ENCODE measurements at regions not wholly inside any gene's neighbourhood (a gene's known extent, or its start where the extent isn't known, plus 50 kb on each side); places are given as distances from the start of the nearest gene placed in this dataset.
"Not testable (repeated sequence)": the region's sequence is repeated elsewhere in the genome, so short reads cannot be mapped to it uniquely, and the experiment has no call there.

DNA sequence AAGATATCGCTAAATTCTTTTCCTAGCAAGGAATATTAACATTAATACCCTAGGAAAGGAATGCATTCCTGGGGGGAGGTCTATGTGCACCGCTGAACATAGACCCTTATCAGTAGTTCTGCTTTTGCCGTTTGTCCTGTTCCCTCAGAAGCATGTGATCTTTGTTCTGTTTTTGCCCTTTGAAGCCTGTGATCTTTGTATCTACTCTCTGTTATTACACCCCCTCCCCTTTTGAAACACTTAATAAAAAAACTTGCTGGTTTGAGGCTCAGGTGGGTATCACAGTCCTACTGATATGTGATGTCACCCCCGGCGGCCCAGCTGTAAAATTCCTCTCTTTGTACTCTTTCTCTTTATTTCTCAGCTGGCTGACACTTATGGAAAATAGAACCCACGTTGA, 172.5 kb downstream of the LIG4 start:
- H3K4me1 ChIP-seq (ENCODE audit: control insufficient read depth, insufficient read depth, low read length, poor library complexity, severe bottlenecking); H3K4me3 ChIP-seq (ENCODE audit: extremely low read depth, insufficient read depth, low read length, poor library complexity, severe bottlenecking); H3K36me3 ChIP-seq (ENCODE audit: control insufficient read depth, insufficient read depth, low read length); H3K27ac ChIP-seq (ENCODE audit: low read depth, low read length, severe bottlenecking); H3K9me3 ChIP-seq (ENCODE audit: control insufficient read depth, low read length): not testable (repeated sequence)
- 85 to 100% methylated on average over 2 of the region's 6 CpGs for WGBS, 2 experiments (ENCODE audit: insufficient coverage in 2 of 2)

- Histone ChIP-seq H3K36me3 (ENCODE audit: control insufficient read depth, insufficient read depth, low read length) (no peaks in the 10 kb centered on the region), H3K4me3 (ENCODE audit: extremely low read depth, insufficient read depth, low read length, poor library complexity, severe bottlenecking) (no peak overlapping the region), H3K27ac (ENCODE audit: low read depth, low read length, severe bottlenecking) (no peak overlapping the region), H3K4me1 (ENCODE audit: control insufficient read depth, insufficient read depth, low read length, poor library complexity, severe bottlenecking) (no peaks in the 10 kb centered on the region), H3K9me3 (ENCODE audit: control insufficient read depth, low read length) (no peaks in the 10 kb centered on the region)
- WGBS, 2 experiments (ENCODE audit: insufficient coverage in 2 of 2), result 67% methylated on average over 1 of the region's 1 CpG; no CpG with 5 or more reads in 1 of the 2 experiments
These were observed 178.0 kb downstream of the LIG4 start for GRCh38 chr13:108037348-108037747.

DNA sequence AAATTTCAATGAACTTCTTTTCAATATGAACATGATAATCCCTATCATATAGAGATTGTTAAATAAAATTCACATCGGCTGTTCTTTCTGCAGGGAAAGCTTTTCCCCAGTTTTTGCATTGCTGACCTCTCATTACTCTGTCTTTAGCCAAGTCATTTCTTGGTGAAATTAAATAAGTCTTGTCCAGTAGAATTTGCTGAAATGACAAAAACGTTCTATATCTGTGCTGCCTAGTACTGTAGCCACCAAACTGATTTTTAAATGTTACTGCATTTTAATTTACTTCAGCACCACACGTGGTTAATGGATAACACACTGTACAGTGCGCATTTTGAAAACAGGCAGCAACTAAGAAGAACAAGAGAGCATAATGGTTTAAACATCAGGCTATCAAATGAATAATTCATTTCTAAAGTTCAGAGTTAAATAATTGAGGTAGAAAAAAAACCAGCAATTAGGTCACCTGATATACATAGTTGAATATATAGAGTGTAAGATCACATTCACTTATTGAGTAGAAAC, 178.9 kb downstream of the LIG4 start:
- H3K36me3 ChIP-seq (ENCODE audit: control insufficient read depth, insufficient read depth, low read length), result no peaks in the 10 kb centered on the region
- no peaks in the 10 kb centered on the region for H3K4me1 ChIP-seq (ENCODE audit: control insufficient read depth, insufficient read depth, low read length, poor library complexity, severe bottlenecking)
- H3K27ac ChIP-seq (ENCODE audit: low read depth, low read length, severe bottlenecking), result no peak overlapping the region
- no peak overlapping the region for H3K4me3 ChIP-seq (ENCODE audit: extremely low read depth, insufficient read depth, low read length, poor library complexity, severe bottlenecking)
- 50 to 60% methylated on average over 1 of the region's 4 CpGs for WGBS, 2 experiments (ENCODE audit: insufficient coverage in 2 of 2)
- no peaks in the 10 kb centered on the region for H3K9me3 ChIP-seq (ENCODE audit: control insufficient read depth, low read length)

DNA sequence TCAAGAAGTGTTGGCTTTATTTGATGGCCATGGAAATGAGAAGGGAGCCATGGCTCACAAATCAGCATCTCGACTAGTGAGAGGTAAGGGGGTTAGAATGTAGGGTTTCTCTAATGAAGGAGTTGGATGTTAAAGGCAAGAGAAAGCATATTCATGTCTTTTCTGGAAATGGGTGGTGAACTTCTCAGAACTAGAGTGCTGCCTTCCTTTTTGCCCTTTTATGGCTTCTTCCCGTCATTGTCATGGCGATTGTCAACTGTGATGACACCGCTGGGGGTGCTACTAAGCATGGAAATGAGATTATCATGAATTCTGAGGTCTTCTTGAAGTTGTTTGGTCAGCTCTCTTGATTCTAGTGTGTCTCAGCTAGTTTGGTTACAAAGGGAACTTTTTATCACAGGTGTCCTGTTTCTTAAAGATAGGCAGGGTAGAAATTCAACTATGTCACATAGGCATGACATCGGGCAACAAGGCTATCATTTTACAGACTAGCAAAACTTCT, 180.4 kb downstream of the LIG4 start:
- Histone ChIP-seq H3K9me3 (ENCODE audit: control insufficient read depth, low read length) (no peaks in the 10 kb centered on the region), H3K27ac (ENCODE audit: low read depth, low read length, severe bottlenecking) (no peak overlapping the region), H3K36me3 (ENCODE audit: control insufficient read depth, insufficient read depth, low read length) (no peaks in the 10 kb centered on the region), H3K4me3 (ENCODE audit: extremely low read depth, insufficient read depth, low read length, poor library complexity, severe bottlenecking) (no peak overlapping the region), H3K4me1 (ENCODE audit: control insufficient read depth, insufficient read depth, low read length, poor library complexity, severe bottlenecking) (no peaks in the 10 kb centered on the region)
- WGBS, 2 experiments (ENCODE audit: insufficient coverage in 2 of 2), result 90 to 95% methylated on average over 4 to 5 of the region's 5 CpGs

GRCh38 chr13:108033800-108034707, 181.3 kb downstream of the LIG4 start:
- H3K9me3 ChIP-seq (ENCODE audit: control insufficient read depth, low read length), result no peaks in the 10 kb centered on the region
- 75 to 83% methylated on average over 1 to 2 of the region's 3 CpGs for WGBS, 2 experiments (ENCODE audit: insufficient coverage in 2 of 2)
- H3K36me3 ChIP-seq (ENCODE audit: control insufficient read depth, insufficient read depth, low read length), result no peaks in the 10 kb centered on the region
- no peak overlapping the region for H3K27ac ChIP-seq (ENCODE audit: low read depth, low read length, severe bottlenecking)
- no peaks in the 10 kb centered on the region for H3K4me1 ChIP-seq (ENCODE audit: control insufficient read depth, insufficient read depth, low read length, poor library complexity, severe bottlenecking)
- H3K4me3 ChIP-seq (ENCODE audit: extremely low read depth, insufficient read depth, low read length, poor library complexity, severe bottlenecking), result no peak overlapping the region

DNA sequence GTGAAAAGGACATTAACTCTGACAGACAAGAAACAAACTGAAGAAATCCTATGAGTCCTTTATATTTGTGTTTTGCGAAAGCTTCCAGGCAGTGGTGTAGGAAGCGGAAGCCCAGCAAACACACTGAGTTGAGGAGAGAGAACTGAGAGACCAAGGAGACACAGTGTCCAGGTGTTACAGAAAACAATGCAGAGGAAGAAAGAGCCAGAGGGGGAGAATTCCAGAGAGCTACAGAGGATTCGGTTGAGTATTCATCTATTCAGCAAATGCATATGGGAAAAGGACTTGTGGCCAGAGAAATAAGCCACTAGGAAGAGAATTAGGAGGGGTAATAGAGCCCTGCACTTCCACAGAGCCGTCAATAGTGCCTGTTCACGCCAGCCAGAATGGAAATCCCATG, 183.5 kb downstream of the LIG4 start:
- H3K36me3 ChIP-seq (ENCODE audit: control insufficient read depth, insufficient read depth, low read length), result no peaks in the 10 kb centered on the region
- H3K9me3 ChIP-seq (ENCODE audit: control insufficient read depth, low read length), result no peaks in the 10 kb centered on the region
- H3K27ac ChIP-seq (ENCODE audit: low read depth, low read length, severe bottlenecking), result no peak overlapping the region
- no peak overlapping the region for H3K4me3 ChIP-seq (ENCODE audit: extremely low read depth, insufficient read depth, low read length, poor library complexity, severe bottlenecking)
- H3K4me1 ChIP-seq (ENCODE audit: control insufficient read depth, insufficient read depth, low read length, poor library complexity, severe bottlenecking), result no peaks in the 10 kb centered on the region
- 70 to 82% methylated on average over 5 of the region's 5 CpGs for WGBS, 2 experiments (ENCODE audit: insufficient coverage in 2 of 2)

GRCh38 chr13:108030769-108031168, 184.6 kb downstream of the LIG4 start:
- H3K36me3 ChIP-seq (ENCODE audit: control insufficient read depth, insufficient read depth, low read length), result no peaks in the 10 kb centered on the region
- 67% methylated on average over 1 of the region's 1 CpG; no CpG with 5 or more reads in 1 of the 2 experiments for WGBS, 2 experiments (ENCODE audit: insufficient coverage in 2 of 2)
- no peaks in the 10 kb centered on the region for H3K4me1 ChIP-seq (ENCODE audit: control insufficient read depth, insufficient read depth, low read length, poor library complexity, severe bottlenecking)
- H3K9me3 ChIP-seq (ENCODE audit: control insufficient read depth, low read length), result no peaks in the 10 kb centered on the region
- H3K27ac ChIP-seq (ENCODE audit: low read depth, low read length, severe bottlenecking), result no peak overlapping the region
- H3K4me3 ChIP-seq (ENCODE audit: extremely low read depth, insufficient read depth, low read length, poor library complexity, severe bottlenecking), result no peak overlapping the region

DNA sequence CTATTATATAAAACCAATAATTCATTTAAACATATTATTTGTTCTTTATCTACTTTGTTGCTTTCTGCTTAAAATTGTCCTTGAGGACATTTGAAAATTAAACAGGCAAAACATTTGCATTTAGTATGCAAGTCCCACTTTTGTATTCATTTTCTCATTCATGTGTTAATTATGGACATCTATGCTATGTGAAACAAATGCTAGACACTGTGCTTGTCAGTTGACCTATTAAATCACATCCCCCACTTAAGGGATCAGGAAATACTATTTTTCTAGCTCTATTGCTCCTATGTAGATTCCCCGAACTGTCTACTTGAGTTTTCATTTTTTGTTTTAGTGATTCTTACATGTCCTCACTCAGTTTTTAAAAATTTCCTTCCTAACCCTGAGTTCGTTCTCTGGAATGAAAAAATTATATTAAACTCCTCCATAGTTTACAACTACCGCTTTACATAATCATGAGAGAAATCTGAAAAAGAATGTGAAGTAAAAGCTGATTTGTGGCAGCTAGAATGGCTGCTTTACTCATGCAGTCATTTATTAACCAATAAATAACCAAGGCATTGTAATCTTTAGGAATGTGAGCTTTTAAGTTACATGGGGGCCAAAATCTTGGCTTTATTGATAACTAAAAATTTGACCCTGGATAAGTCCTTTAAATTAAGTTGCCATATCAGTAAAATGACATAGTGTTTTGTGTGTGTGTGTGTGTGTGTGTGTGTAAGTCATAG, 188.5 kb downstream of the LIG4 start:
- Histone ChIP-seq H3K27ac (ENCODE audit: low read depth, low read length, severe bottlenecking) (no peak overlapping the region), H3K4me1 (ENCODE audit: control insufficient read depth, insufficient read depth, low read length, poor library complexity, severe bottlenecking) (no peaks in the 10 kb centered on the region), H3K9me3 (ENCODE audit: control insufficient read depth, low read length) (no peaks in the 10 kb centered on the region), H3K4me3 (ENCODE audit: extremely low read depth, insufficient read depth, low read length, poor library complexity, severe bottlenecking) (no peak overlapping the region), H3K36me3 (ENCODE audit: control insufficient read depth, insufficient read depth, low read length) (no peaks in the 10 kb centered on the region)
- 100% methylated on average over 1 of the region's 3 CpGs; no CpG with 5 or more reads in 1 of the 2 experiments for WGBS, 2 experiments (ENCODE audit: insufficient coverage in 2 of 2)

DNA sequence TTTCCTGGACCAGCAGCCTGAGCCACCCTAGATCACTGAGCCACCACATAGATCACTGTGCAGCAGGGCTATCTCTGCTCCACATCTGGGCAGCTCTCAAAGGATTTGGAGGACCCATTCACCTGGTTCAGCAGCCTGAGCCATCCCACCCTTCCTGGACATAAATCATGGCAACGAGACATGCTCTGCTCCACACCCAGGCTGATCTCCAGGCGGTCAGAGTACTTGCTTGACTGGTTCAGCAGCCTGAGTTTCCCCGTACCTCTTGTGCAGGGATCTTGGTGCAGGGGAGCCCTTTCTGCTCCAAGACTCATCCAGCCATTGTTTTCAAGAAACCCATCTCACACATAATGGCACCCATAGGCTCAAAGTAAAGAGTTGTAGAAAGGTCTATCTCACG, 195.3 kb downstream of the LIG4 start:
- 83 to 88% methylated on average over 1 to 3 of the region's 4 CpGs for WGBS, 2 experiments (ENCODE audit: insufficient coverage in 2 of 2)
- Histone ChIP-seq H3K36me3 (ENCODE audit: control insufficient read depth, insufficient read depth, low read length) (no peaks in the 10 kb centered on the region), H3K4me1 (ENCODE audit: control insufficient read depth, insufficient read depth, low read length, poor library complexity, severe bottlenecking) (no peaks in the 10 kb centered on the region), H3K9me3 (ENCODE audit: control insufficient read depth, low read length) (peaks cover 8% of the 10 kb centered on the region), H3K27ac (ENCODE audit: low read depth, low read length, severe bottlenecking) (no peak overlapping the region), H3K4me3 (ENCODE audit: extremely low read depth, insufficient read depth, low read length, poor library complexity, severe bottlenecking) (no peak overlapping the region)

DNA sequence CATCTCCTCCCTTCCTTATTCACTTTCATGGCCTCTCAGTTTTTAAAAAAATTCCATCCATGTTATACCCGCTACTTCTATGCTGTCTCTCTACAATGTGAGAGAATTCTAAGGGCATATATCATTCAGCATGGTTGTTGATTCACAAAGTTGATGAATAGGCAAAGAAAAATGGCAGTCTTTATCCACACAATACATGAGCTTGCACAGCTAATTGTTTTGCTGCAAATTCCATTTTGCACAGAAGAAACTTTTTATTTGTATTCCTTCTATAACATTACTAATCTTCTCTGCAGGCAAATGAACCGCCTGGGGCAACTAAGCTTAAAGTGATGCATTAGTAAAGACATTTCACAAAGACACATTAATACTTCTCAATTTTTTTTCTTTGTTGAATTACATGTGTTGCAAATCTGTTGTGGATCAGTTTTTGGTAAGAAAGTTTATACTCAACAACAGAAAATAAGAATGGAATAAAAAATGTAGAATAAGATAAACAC, 196.9 kb downstream of the LIG4 start:
- WGBS, 2 experiments (ENCODE audit: insufficient coverage in 2 of 2), result no CpG with 5 or more reads among the region's 2 CpGs

More for the DNA sequence above, 196.9 kb downstream of the LIG4 start:
- Histone ChIP-seq H3K27ac (ENCODE audit: low read depth, low read length, severe bottlenecking) (no peak overlapping the region), H3K4me1 (ENCODE audit: control insufficient read depth, insufficient read depth, low read length, poor library complexity, severe bottlenecking) (no peaks in the 10 kb centered on the region), H3K9me3 (ENCODE audit: control insufficient read depth, low read length) (peaks cover 8% of the 10 kb centered on the region), H3K36me3 (ENCODE audit: control insufficient read depth, insufficient read depth, low read length) (no peaks in the 10 kb centered on the region), H3K4me3 (ENCODE audit: extremely low read depth, insufficient read depth, low read length, poor library complexity, severe bottlenecking) (no peak overlapping the region)

Data from mesodermal cell (in vitro differentiated cells).